GM18867 (cell line): ENCODE measurements at regions not wholly inside any gene's neighbourhood (a gene's known extent, or its start where the extent isn't known, plus 50 kb on each side); places are given as distances from the start of the nearest gene placed in this dataset.
"Not testable (repeated sequence)": the region's sequence is repeated elsewhere in the genome, so short reads cannot be mapped to it uniquely, and the experiment has no call there.

ENCODE experiments used
- ATAC-seq: cut with Tn5 transposase; IDR thresholded peaks from one replicate; pipeline ENCODE4 v1.9.1; 2021; ENCODE audit warnings: mild to moderate bottlenecking, moderate library complexity; ENCODE audit not compliant: unreplicated experiment

DNA sequence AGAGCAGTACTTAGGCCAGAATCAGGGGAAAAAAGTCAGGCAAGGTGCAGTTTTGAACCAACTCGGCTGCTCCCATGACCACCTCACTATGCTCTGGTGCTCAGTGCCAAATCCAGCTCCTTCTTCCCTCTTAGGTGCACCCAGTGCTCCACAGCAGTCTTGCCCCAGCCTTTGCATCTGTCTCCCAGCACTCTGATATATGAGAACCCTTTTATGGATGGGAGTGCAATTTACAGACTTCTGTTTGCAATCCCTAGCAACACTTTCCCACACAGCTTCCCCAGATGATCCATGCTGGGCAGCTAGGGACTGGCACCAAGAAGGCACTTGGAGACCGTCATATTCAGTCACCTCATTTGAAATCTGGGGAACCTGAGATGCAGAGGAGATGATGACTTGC lies 267.9 kb upstream of the CCL2 start:
- no peak for ATAC-seq

DNA sequence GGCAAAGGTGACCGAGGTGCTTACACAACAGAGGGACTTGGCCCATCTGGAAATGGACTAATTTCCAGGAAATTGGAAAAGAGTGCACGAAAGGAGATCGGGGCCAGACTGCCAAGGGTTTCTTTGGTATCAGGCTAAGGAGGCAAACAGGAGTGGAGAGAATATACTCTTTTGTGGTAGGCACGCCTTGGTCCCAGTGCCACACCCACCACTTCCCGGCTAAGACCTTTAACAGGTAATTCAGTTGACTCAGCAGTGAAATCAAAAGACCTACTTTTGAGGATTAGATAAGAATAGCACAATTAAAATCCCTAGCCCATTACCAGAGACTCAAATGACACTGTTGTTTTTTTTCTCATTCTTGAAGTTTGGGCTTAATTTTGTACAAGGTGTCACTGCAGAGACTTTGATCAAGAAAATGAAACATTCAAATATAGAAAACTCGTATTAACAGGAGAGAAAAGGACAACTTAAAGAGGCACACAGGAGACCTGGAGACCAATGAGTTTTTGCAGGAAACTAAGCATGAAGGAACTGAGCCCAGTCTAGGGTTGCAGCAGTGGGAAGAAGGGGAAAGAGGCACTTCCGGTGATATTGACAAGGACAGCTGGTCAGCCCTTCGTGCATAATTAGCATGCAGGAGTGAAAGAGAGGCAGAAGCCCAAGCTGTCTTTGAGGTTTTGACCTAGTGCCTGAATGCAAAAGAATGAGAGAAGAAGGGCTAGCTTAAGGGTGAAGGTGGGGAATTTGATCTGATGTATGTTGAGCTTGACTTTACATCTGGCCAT lies 265.5 kb upstream of the CCL2 start:
- no peak for ATAC-seq

DNA sequence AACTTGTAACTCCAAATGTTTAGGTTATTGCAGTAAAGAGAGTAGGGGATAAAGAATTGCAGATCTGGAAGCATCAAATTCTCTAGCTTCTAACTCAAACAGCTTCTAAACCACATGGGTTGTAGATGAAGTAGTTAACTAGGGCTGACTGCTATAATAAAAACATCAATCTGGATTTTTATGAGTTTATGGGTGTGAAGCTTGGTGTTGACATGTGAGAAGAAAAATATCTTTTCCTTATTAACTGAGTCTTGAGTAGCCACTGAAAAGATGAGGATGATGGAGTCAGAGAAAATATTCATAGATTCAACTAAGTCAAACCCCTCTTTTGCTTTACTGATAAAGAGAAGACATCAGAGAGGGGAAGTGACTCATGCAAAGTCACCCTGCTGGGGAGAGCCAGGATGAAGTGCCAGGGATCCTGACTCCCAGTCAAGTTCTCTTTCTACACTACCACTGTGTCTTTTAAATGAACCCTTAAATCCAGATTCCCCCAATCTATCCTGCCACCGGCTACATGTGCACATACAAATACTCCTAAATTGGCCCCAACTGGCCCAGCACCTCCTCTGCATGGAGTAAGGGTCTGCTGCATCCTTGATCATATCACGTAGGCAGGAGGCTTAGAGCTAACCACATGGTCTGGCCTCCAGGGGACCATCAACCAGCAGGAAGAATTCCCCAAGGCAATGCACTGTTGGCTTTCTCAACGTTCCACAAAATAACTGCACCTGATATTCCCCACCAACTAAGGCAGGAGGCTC lies 264.0 kb upstream of the CCL2 start:
- ATAC-seq, result no peak

DNA sequence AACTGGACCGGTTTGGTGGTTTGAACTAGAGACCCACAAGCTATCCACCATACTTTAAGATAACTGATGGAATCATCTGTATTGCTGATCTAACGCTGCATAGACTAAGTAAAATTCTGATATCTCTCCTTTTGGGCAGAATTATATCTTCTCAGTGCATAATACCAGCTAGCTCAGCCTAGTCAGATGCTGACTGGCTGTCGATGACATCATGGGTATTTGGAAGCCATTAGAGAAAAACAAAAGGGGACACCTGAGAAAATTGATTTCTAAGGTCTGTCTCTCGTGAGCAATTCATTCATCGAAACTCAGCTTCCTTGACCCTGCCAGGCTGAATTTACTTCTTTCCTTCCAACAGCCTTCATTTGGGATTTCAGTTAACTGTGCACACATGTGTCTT lies 263.0 kb upstream of the CCL2 start:
- ATAC-seq, result no peak

DNA sequence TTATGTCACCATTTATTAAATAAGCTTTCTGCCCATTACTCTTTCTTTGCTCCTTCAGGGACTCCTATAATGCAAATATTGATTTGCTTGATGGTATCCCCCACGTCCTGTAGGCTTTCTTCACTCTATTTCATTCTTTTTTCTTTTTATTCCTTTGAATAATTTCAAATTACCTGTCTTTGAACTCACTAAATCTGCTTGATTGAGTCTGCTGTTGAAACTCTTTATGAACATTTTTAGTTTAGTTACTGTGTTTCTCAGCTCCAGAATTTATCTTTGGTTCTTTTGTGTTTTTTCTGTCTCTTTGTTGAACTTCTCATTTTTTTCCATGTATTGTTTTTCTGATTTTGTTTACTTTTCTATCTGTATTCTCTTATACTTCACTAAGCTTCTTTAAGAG lies 254.4 kb upstream of the CCL2 start:
- no peak for ATAC-seq

DNA sequence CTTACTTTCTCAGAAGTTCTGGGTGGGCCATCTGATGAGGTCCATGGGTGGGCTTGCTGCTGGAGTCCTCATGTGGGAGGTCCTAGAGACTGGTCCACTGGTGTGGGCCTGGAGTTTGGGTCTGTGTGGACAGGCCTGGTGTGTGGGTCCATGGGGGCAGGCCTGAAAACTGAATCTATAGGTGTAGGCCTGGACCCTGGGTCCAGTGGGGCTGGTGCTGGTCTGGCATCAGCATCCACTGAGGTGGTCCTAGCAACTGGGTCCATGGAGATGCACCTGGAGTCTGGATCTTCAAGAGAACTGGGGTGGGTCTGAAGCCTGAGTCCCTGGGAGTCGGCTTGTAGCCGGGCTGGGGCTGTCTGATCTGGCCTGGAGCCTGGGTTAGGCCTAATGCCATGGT lies 253.8 kb upstream of the CCL2 start:
- ATAC-seq, result no peak

DNA sequence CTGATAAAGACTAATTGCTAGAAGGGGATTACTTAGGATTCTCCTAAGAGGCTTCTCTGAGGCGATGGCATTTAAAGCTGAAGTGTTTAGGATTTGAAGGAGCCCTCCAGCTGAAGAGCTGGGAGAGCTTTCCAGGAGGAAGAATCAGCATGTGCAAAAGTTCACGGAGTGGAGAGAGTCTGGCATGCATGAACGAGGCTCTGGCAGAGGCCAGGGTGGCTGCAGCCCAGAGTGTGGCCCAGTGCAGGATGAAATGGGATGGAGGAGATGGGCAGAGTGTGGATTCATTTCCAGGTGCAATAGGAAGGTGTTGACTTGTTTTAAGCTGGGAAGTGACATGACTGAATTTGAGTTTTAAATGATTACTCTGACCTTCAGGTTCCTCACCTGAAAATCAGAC lies 249.0 kb upstream of the CCL2 start:
- ATAC-seq, result no peak

DNA sequence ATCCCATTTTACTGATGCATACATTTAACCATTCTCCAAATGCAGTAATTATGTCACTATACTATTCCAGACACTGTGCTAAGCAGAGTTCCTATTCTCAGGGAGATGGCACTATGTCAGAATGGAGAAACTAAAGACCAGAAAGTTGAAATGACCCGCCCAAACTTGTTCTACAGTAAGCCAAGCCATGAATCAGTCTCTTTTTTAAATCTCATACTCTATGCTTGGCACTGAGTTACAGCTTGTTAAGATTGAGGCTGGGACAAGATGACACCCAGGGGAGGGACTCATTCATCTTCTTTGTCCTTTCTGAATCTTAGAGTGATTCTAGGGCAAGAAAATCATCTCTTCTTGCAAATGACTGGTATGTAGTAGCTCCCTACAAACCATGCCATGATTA lies 247.0 kb upstream of the CCL2 start:
- ATAC-seq, result no peak

DNA sequence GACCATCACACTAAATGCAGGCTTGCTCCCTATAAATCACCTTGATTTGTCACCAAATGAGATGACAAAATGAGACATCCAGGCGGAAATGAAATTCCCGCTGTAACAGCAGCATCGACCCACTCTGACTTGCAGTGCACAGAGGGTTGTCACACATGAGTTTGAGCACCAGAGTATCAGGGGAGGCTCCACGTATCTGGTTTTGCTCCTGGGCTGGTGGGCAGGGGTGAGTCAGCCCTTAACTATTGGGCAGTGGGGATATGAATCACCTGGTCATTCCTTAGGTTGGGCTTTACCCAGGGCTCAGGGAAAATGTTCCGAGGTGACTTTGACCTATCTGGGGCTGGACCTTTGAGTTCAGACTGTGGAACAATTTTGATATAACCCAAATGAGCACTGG lies 245.2 kb upstream of the CCL2 start:
- ATAC-seq, result no peak

DNA sequence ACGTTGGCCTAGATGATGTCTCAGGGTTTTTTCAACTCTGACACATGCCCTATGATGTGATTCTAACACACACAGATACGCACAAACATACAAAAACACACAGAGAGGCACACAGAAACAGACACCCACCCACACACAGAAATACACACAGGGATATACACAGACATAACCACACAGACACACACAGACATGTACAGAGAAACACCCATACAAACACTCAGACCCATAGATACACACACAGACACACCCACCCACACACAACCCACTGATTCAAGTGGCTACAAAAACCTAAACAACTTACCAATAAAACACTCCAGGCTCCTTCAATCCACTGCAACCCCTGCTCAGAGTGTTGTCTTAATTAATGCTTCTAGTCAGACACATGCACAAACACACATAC lies 244.6 kb upstream of the CCL2 start:
- no peak for ATAC-seq

DNA sequence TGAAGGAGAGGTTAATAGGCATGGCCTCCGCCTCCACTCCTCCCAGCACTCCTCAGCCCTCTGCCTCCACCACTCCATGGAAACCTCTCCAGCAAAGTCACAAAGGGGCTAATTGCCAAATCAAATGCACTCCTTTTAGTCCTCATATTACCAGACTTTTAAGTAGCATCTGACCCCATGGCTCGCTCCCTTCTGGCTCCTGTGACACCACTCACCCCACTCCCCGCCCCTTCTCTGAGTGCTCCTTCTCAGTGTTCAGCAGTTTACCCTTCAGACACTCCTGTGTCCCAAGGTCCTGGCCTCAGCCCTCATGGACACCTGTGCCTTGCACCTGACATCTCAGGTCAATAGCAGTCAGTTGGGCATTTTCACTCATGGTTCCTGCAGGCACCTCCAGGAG lies 243.5 kb upstream of the CCL2 start:
- no peak for ATAC-seq

DNA sequence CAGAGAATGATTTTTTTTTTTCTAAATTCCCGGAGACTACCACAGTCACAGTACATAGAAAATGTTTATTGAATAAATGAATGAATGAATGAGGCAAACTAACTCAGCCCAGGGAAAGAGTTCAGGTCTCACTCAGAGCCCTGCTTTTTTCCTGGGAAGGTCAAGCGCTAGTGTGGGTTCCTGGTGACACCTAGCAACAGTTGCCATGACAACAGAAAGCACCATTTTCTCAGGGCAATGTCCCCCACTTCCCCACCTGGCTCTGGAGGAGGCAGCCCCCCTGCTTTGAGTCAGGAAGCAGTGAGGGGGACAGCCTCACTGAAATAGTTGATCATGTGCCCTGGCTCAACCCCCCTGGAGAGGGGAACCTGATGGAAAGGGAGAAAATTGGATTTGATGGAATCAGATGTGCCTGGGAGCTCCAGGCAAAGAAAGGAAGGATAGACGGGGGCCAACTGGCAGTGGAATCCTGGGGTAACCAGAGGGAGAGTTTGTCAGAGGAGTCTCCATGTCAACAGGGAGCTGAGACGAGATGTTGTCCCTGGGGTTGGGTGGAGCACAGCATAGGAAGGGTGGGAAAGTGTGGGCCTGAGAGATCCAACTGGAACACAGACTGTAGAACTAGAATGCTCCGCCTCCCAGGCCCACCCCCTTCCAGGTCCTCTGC lies 242.2 kb upstream of the CCL2 start:
- ATAC-seq, result no peak

DNA sequence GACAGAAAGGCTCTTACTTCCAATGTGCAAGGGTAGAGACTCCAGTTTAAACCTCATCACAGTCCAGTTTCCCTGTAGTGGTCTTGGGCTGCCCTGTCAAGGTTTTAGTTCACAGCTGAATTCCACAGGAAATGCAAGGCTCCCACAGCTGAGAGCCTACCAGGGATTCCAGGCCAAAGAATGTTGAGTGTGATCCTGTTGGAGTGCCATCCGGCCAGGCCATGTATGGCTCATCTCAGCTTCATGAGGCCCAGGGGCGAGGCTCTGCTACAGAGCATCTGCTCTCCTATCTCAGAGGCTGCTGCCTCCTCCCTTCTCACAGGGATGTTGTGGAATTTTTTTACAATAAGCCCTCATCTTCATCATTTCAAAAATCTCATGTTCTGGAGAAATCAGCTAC lies 239.8 kb upstream of the CCL2 start:
- ATAC-seq, result no peak

DNA sequence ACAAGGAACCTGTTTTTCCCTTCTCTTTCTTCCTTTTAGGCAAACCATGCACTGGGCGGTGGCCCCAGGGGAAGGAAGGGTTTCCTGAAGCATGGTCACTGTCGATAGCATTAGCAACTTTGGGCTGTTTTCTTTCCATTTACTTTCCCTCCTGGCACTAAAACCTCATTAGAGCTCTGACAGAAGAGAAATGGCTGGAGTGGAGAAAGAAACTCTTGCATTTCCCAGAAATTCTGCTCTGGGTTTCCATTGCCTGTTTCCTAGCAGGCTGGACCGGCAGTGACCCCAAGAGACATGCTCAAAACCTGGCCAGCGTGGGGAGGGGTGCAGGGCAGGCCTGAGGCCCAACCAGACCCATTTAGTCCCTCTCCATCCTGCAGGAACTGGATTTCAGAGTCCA lies 230.7 kb upstream of the CCL2 start:
- no peak for ATAC-seq

DNA sequence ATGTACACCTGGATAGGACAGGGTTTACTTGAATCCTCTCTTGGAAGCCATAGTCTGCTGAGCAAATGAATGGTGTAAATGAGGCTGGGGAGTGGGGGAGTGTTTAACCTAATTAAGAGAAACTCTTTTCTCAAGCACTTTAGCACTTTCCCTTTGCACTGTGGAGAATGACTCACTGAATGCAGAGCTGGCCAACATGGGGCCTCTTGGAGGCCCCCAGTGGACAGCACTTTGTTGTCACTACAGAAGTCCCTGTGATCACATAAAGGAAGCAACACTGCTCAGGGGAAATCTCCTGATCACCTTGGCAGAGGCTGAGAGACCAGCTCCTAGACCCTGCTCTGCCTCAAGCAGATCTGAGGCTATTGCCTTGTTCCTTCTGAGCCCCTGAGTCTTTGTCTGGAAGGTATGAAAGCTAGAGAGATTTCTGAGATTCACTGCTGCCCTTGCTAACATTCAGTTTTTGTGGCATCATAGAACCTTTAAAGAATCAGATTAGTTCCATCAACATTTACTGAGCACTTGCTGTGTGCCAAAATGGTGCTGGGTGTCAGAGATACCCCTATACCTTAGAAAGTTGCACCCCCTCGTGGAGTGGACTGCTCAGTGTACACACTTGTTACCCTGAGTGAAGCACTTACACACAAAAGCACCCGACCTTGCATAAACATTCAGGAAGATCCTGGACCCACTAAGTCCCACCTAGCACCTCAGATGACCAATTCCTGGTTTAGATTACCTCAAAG lies 230.1 kb upstream of the CCL2 start:
- no peak for ATAC-seq

DNA sequence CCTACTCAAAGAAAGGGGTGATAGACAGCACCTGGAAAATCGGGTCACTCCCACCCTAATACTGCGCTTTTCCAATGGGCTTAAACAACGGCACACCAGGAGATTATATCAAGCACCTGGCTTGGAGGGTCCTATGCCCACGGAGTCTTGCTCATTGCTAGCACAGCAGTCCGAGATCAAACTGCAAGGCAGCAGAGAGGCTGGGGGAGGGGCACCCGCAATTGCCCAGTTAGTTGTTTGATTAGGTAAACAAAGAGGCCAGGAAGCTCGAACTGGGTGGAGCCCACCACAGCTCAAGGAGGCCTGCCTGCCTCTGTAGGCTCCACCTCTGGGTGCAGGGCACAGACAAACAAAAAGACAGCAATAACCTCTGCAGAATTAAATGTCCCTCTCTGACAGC lies 224.5 kb upstream of the CCL2 start:
- not testable (repeated sequence) for ATAC-seq

DNA sequence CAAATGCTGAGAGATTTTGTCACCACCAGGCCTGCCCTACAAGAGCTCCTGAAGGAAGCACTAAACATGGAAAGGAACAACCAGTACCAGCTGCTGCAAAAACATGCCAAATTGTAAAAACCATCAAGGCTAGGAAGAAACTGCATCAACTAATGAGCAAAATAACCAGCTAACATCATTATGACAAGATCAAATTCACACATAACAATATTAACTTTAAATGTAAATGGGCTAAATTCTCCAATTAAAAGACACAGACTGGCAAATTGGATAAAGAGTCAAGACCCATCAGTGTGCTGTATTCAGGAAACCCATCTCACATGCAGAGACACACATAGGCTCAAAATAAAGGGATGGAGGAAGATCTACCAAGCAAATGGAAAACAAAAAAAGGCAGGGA lies 222.8 kb upstream of the CCL2 start:
- not testable (repeated sequence) for ATAC-seq

DNA sequence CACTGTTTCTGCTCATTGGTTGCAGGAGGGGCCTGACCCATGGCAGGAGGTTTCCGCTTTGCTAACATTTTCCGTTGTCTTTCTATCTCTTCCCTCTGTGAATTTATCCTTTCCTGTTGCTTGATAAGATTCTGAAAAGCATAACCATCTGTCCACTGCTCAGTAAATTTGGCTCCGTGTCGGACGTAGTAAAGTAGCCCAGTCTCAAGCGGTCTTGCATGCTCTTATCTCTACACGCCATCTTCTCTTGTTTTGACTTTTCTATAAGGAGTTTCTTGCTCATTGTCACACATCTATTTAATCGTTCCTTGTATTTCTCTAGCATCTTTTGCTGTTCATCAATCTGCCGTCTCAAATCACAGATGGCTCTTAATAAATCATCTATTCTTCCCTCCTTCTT lies 216.3 kb upstream of the CCL2 start:
- ATAC-seq, result not testable (repeated sequence)

DNA sequence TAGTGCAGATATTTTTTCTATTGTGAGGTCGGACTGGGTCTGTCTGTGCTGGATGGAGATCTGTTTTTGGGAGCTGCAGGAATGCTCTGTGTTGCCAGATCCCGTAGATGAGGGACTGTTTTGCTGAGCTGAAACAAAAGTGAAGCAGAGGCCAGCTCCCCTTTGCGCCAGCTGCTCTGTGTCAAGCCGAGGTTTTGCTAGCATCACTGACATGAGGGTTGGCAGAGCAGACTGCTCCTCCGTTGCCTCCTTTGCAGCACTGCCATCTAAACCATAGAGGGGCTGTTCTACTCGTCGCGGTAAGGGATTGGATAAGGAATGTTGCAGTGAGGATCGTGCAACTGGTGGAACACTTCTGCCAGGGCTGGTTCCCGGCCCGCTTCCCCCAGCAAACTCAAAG lies 215.9 kb upstream of the CCL2 start:
- ATAC-seq, result not testable (repeated sequence)

DNA sequence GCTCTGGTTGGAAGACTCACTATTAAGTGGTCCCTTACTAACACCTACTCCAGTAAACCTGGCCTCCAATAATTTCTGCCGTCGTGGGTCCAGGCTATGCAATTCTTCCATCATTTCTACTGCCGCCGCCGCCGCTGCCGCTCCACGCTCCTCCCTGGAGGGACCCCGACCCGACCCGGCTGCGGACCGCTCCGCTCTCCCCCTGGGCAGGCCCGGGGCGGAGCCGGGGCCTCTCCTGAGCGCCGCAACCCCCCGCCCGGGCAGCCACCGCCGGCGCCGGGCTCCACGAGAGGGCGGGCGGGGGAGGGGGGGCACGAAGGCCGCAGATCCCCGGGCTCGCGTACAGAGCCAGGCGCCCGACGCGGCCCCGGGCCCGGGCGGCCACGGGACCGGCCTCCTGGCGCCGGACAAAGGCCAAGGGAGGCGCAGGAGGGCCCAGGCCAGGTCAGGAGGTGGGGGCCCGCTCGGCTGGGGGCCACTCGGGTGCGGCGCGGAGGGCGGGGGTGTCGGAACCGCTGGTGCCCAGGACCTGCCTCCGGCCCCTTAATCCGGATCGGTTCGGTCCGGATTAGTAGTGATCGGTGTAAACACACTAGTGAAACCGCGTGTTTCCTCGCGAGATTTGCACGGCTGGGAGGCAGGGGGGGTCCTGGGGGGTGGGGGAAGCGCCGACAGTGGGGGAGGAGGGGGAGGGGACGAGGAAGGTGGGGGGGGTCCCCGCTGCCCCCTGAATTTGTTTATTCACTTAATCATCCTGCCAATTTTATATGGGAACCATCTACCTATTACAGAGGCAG lies 215.1 kb upstream of the CCL2 start:
- ATAC-seq, result peak; percentile 43
